Tibial nerve (tissue), 4 donors: ENCODE measurements at regions not wholly inside any gene's neighbourhood (a gene's known extent, or its start where the extent isn't known, plus 50 kb on each side); places are given as distances from the start of the nearest gene placed in this dataset.

Experiments used
- DNase-seq, 2 donors: peaks; one replicate each; pipeline ENCODE4 v3.0.0-alpha.2; 2019; ENCODE audit warnings: low spot score in 2 of 2
- H3K27ac ChIP-seq, 4 donors: fragments of 200-600 bp; sonication (generic) in 3 of 4; one replicate each; pipeline ENCODE4 v1.5.1; 2017 to 2019; ENCODE audit warnings: mild to moderate bottlenecking in 1 of 4
- H3K27me3 ChIP-seq, 2 donors: fragments of 200-600 bp; sonication (generic) in 1 of 2; one replicate each; pipeline versions ENCODE4 v1.5.1 to v1.6.0; 2017 to 2019
- H3K36me3 ChIP-seq, 3 donors: fragments of 200-600 bp; sonication (generic); one replicate each; pipeline ENCODE4 v1.5.1; 2018 to 2019
- H3K4me1 ChIP-seq, 4 donors: fragments of 200-600 bp; sonication (generic) in 3 of 4; one replicate each; pipeline ENCODE4 v1.5.1; 2017 to 2019
- H3K4me3 ChIP-seq, 4 donors: fragments of 200-600 bp; sonication (generic) in 3 of 4; one replicate each; pipeline ENCODE4 v1.5.1; 2017 to 2019; ENCODE audit warnings: mild to moderate bottlenecking in 1 of 4, moderate library complexity in 1 of 4
- H3K9me3 ChIP-seq, 4 donors: fragments of 200-600 bp; sonication (generic) in 3 of 4; one replicate each; pipeline ENCODE4 v1.5.1; 2017 to 2019
- EP300 ChIP-seq, 2 donors: sonication (generic); formaldehyde crosslinking; IDR thresholded peaks; one replicate each; pipeline ENCODE4 v1.6.1; 2017; ENCODE audit warnings: antibody characterized with exemption in 2 of 2, mild to moderate bottlenecking in 1 of 2
- POLR2A ChIP-seq, 2 donors: fragments of 450-650 bp; IDR thresholded peaks; one replicate each; pipeline ENCODE4 v1.6.1; 2017; ENCODE audit warnings: antibody characterized with exemption in 2 of 2, mild to moderate bottlenecking in 2 of 2, moderate library complexity in 2 of 2
- WGBS, 2 donors: methylation state at CpG; one replicate each; pipeline ENCODE4 v1.1.5; 2018; 5-methylcytosine and 5-hydroxymethylcytosine counted together
- TF ChIP-seq, protein P1 (sequence below), 5 experiments: fragments of 200-600 bp in 3 of 5; fragments of 450-650 bp in 2 of 5; sonication (generic) in 3 of 5; IDR thresholded peaks; one replicate each; pipeline ENCODE4 v1.5.1; 2016 to 2019; ENCODE audit warnings: antibody characterized with exemption in 5 of 5, mild to moderate bottlenecking in 3 of 5, moderate library complexity in 2 of 5

DNA sequence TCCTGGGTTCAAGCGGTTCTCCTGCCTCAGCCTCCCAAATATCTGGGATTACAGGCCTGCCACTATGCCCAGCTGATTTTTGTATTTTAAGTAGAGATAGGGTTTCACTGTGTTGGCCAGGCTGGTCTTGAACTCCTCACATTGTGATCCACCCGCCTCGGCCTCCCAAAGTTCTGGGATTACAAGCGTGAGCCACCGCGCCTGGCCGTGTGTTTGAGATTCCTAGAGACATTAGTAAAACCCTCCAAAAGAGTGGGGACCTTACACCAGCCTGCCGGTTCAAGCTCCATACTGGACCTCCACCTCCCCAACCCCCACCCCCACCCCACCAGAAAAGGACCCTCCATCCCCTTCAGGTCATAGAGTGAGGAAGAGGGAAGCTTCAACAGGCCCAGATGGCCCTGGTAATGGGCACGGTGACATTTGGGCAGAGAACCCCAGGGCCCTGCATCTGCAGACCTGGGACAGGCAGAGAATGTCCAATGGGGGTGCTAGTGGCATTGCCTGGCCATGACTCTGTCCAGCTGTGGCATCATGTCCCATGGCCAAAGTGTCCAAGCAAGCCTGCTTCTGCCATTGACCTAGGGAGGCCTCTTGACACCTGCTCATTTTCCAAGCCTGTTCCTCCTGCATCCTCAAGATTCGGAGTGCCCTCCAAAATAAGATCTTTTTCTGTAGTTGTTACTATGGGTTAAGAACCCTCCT lies 108.9 kb upstream of the KLF13 start:
- WGBS, 2 donors = 98% methylated on average over 10 of the region's 10 CpGs
- H3K36me3 ChIP-seq = no peaks in the 10 kb centered on the region
- peaks cover 0 to 56% (median 18%) of the 10 kb centered on the region in 4 donors for H3K4me1 ChIP-seq
- no peaks in the 10 kb centered on the region for H3K27me3 ChIP-seq
- no peak for DNase-seq
- H3K9me3 ChIP-seq = no peaks in the 10 kb centered on the region
- no peak overlapping the region for H3K4me3 ChIP-seq
- peak overlapping the region in 1 of 4 donors; percentile 99 for H3K27ac ChIP-seq
- TF ChIP-seq EP300 (IDR thresholded peaks at IDR 0.05) (no peak), POLR2A (IDR thresholded peaks at IDR 0.05) (no peak)
- TF ChIP-seq, protein P1, sequence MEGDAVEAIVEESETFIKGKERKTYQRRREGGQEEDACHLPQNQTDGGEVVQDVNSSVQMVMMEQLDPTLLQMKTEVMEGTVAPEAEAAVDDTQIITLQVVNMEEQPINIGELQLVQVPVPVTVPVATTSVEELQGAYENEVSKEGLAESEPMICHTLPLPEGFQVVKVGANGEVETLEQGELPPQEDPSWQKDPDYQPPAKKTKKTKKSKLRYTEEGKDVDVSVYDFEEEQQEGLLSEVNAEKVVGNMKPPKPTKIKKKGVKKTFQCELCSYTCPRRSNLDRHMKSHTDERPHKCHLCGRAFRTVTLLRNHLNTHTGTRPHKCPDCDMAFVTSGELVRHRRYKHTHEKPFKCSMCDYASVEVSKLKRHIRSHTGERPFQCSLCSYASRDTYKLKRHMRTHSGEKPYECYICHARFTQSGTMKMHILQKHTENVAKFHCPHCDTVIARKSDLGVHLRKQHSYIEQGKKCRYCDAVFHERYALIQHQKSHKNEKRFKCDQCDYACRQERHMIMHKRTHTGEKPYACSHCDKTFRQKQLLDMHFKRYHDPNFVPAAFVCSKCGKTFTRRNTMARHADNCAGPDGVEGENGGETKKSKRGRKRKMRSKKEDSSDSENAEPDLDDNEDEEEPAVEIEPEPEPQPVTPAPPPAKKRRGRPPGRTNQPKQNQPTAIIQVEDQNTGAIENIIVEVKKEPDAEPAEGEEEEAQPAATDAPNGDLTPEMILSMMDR (IDR thresholded peaks at IDR 0.05) = no peak

DNA sequence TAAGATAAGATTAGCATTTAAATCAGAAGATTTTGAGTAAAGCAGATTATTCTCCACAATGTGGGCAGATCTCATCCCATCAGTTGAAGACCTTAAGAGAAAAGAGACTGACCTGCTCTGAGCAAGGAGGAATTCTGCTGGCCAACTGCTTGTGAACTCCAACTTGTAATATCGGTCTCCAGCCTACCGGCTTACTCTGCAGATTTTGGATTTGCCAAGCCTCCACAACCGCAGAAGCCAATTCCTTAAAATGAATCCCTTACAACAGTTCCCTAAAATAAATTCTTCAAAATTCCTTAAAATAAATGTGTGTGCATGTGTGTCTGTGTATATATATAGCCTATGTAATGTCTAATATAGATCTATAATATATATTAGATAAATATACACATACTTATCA lies 107.4 kb upstream of the KLF13 start:
- TF ChIP-seq, protein P1 (IDR thresholded peaks at IDR 0.05) = no peak
- TF ChIP-seq POLR2A (IDR thresholded peaks at IDR 0.05) (no peak), EP300 (IDR thresholded peaks at IDR 0.05) (no peak)
- H3K27ac ChIP-seq = no peak overlapping the region
- H3K4me1 ChIP-seq = peaks cover 0 to 64% (median 31%) of the 10 kb centered on the region in 4 donors

DNA sequence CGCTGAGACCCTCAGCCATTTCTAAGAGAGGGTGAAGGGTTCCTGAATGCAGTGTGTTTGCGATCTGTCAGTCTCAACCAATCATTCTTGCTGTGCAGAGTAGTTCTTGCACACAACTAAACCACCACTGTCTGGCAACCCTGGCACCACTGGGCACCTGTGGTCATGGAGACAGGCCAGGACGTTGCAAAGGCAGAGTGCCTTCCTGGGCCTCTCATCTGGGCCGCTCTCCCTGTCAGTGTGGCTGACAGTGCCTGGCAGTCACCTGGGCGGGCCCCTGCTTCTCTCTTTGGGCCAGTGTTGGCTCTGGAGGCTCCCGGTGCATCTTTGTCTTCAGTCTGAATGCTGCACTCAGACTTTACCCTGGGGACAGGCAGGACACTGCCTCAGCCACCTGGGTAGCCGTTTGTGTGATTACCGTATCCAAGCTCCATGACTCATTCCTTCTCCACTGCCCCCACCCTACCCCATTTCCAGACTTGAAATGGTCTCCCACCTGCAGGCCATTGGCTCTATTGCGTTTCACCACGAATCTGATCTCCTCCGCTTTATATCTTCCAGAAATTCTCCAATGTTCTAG lies 104.6 kb upstream of the KLF13 start:
- Histone ChIP-seq H3K4me3 (no peak overlapping the region), H3K9me3 (no peaks in the 10 kb centered on the region), H3K27ac (no peak overlapping the region), H3K4me1 (peaks cover 0 to 46% (median 21%) of the 10 kb centered on the region in 4 donors), H3K27me3 (no peaks in the 10 kb centered on the region), H3K36me3 (no peaks in the 10 kb centered on the region)
- TF ChIP-seq EP300 (IDR thresholded peaks at IDR 0.05) (no peak), POLR2A (IDR thresholded peaks at IDR 0.05) (no peak)
- TF ChIP-seq, protein P1 (IDR thresholded peaks at IDR 0.05) = no peak
- WGBS, 2 donors = 78 to 80% methylated on average over 11 of the region's 11 CpGs
- DNase-seq = no peak

More for the DNA sequence above, 107.4 kb upstream of the KLF13 start:
- H3K4me3 ChIP-seq = no peak overlapping the region
- H3K9me3 ChIP-seq = no peaks in the 10 kb centered on the region
- WGBS, 2 donors = 33 to 40% methylated on average over 3 of the region's 3 CpGs
- no peaks in the 10 kb centered on the region for H3K27me3 ChIP-seq
- DNase-seq = no peak
- no peaks in the 10 kb centered on the region for H3K36me3 ChIP-seq

DNA sequence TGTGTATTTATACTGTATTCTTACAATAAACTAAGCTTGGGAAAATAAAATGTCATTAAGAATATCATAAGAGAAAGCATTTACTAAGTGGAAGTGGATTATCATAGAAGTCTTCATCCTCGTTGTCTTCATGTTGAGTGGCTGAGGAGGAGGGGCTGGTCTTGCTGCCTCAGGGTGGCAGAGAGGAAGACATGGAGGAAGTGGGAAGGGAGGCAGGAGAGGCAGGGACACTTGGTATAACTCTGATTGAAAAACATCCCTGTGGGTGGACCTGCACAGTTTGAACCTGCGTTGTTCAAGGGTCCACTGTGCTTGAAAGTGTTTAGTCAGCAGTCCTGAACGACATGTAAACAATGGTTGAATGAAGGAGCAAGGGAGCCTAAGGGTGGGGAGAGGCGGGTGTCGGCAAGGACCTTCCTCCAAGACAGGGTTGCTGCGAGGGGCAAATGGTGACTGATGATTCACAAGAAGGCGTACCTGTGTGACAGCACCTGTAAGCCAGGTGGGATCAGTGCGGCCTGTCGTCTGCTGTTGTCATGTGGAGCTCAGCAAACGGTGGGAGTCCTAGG lies 103.8 kb upstream of the KLF13 start:
- Histone ChIP-seq H3K27ac (peak overlapping the region in 2 of 4 donors; percentile 68 to 79), H3K4me3 (no peak overlapping the region), H3K4me1 (peaks cover 0 to 38% (median 21%) of the 10 kb centered on the region in 4 donors), H3K27me3 (no peaks in the 10 kb centered on the region), H3K36me3 (no peaks in the 10 kb centered on the region), H3K9me3 (no peaks in the 10 kb centered on the region)
- WGBS, 2 donors = 50 to 54% methylated on average over 10 of the region's 10 CpGs
- TF ChIP-seq, protein P1 (IDR thresholded peaks at IDR 0.05) = no peak
- TF ChIP-seq EP300 (IDR thresholded peaks at IDR 0.05) = no peak
- TF ChIP-seq POLR2A (IDR thresholded peaks at IDR 0.05) = no peak
- DNase-seq = no peak
